MM.1S (cell line): ENCODE measurements at regions not wholly inside any gene's neighbourhood (a gene's known extent, or its start where the extent isn't known, plus 50 kb on each side); places are given as distances from the start of the nearest gene placed in this dataset.

ENCODE experiments used
- DNase-seq: peaks from one replicate; pipeline ENCODE4 v3.0.0-alpha.2; 2015
- H2AFZ ChIP-seq: fragments of 300-600 bp; sonication (generic); 2 replicates; pipeline ENCODE4 v1.6.0; 2016; ENCODE audit warnings: antibody characterized with exemption, low read length
- H3F3A ChIP-seq: fragments of 300-600 bp; sonication (generic); 2 replicates; pipeline ENCODE4 v1.6.1; 2016; ENCODE audit warnings: mild to moderate bottlenecking, antibody characterized with exemption, low read length, moderate library complexity, mixed read lengths; ENCODE audit not compliant: insufficient read depth
- H3K27ac ChIP-seq: fragments of 300-600 bp; sonication (generic); 2 replicates; pipeline ENCODE4 v1.5.1; 2016; ENCODE audit warnings: mild to moderate bottlenecking, low read length
- H3K27me3 ChIP-seq: fragments of 300-600 bp; sonication (generic); replicated peaks from 2 replicates; pipeline ENCODE4 v1.6.0; 2016; ENCODE audit warnings: low read length; ENCODE audit not compliant: insufficient read depth
- H3K36me3 ChIP-seq: fragments of 300-600 bp; sonication (generic); replicated peaks from 2 replicates; pipeline ENCODE4 v1.6.1; 2016; ENCODE audit warnings: mild to moderate bottlenecking, low read length, mixed read lengths; ENCODE audit not compliant: insufficient read depth
- H3K4me1 ChIP-seq: fragments of 300-600 bp; sonication (generic); 2 replicates; pipeline ENCODE4 v1.6.1; 2016; ENCODE audit warnings: low read length, mixed read lengths
- H3K4me2 ChIP-seq: fragments of 300-600 bp; sonication (generic); 2 replicates; pipeline ENCODE4 v1.6.0; 2016; ENCODE audit warnings: low read depth, low read length
- H3K4me3 ChIP-seq: fragments of 300-600 bp; sonication (generic); 2 replicates; pipeline ENCODE4 v1.5.1; 2016; ENCODE audit warnings: low read length, mixed read lengths
- H3K79me2 ChIP-seq: fragments of 300-600 bp; sonication (generic); 2 replicates; pipeline ENCODE4 v1.6.1; 2016; ENCODE audit warnings: mixed run types, low read length, mixed read lengths
- H3K9ac ChIP-seq: fragments of 300-600 bp; sonication (generic); 2 replicates; pipeline ENCODE4 v1.6.1; 2016; ENCODE audit warnings: low read length, mixed read lengths
- H3K9me2 ChIP-seq: fragments of 300-600 bp; sonication (generic); replicated peaks from 2 replicates; pipeline ENCODE4 v1.6.1; 2016; ENCODE audit warnings: mild to moderate bottlenecking, low read length, mixed read lengths; ENCODE audit not compliant: insufficient read depth
- H3K9me3 ChIP-seq: fragments of 300-600 bp; sonication (generic); replicated peaks from 2 replicates; pipeline ENCODE4 v1.6.1; 2016; ENCODE audit warnings: mild to moderate bottlenecking, low read length, mixed read lengths; ENCODE audit not compliant: insufficient read depth
- H4K20me1 ChIP-seq: fragments of 300-600 bp; sonication (generic); 2 replicates; pipeline ENCODE4 v1.6.1; 2016; ENCODE audit warnings: mild to moderate bottlenecking, low read length, moderate library complexity, mixed read lengths; ENCODE audit not compliant: insufficient read depth
- CTCF ChIP-seq: fragments of 300-600 bp; sonication (generic); IDR thresholded peaks from 2 replicates; pipeline ENCODE4 v1.5.1; 2016; ENCODE audit warnings: antibody characterized with exemption, low read length, mixed read lengths
- EZH2 ChIP-seq: fragments of 300-600 bp; sonication (generic); optimal IDR thresholded peaks from 2 replicates; pipeline ENCODE3; 2017; ENCODE audit warnings: low read depth, mild to moderate bottlenecking, antibody characterized with exemption, low read length, mixed read lengths
- EZH2phosphoT487 ChIP-seq: fragments of 300-600 bp; sonication (generic); IDR thresholded peaks from 2 replicates; pipeline ENCODE4 v1.6.1; 2018; ENCODE audit warnings: antibody characterized with exemption, low read length

DNA sequence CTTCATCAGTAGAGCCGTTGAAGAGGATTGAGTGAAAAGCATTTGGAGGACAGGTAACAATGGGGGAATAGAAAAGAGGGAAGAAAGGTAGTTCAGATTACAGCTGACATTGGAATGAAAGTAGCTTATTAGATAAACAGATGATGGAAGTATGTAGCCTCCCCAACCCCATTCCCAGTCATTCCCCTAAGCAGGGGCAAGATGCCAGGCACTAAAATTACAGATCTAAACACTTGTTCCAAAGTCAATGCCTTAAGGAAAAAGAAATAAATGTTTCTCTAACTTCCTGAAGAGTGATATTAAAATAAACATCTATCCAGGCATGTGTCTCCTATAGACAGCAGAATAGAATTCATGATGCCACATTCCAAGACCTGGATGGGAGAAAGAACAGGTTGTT is 350.8 kb downstream of the PDGFC start:
- H3K36me3 ChIP-seq = no peaks in the 10 kb centered on the region
- no peaks in the 10 kb centered on the region for H3K79me2 ChIP-seq
- no peaks in the 10 kb centered on the region for H3K27me3 ChIP-seq
- H3F3A ChIP-seq = no peaks in the 10 kb centered on the region
- H3K27ac ChIP-seq = no peak overlapping the region
- H3K4me3 ChIP-seq = no peak overlapping the region
- TF ChIP-seq CTCF = no peak
- no peak for TF ChIP-seq EZH2
- no peak for TF ChIP-seq EZH2phosphoT487
- H3K4me1 ChIP-seq = peaks cover 12% of the 10 kb centered on the region
- no peak overlapping the region for H3K9ac ChIP-seq
- no peaks in the 10 kb centered on the region for H3K9me3 ChIP-seq
- H3K4me2 ChIP-seq = no peak overlapping the region
- no peaks in the 10 kb centered on the region for H3K9me2 ChIP-seq
- H4K20me1 ChIP-seq = no peaks in the 10 kb centered on the region
- DNase-seq = no peak
- H2AFZ ChIP-seq = no peak overlapping the region

GRCh38 chr4:156619154-156619934 is 352.3 kb downstream of the PDGFC start:
- Histone ChIP-seq H3K9me3 (no peaks in the 10 kb centered on the region), H3K4me3 (no peak overlapping the region), H2AFZ (no peak overlapping the region), H3K9me2 (no peaks in the 10 kb centered on the region), H3F3A (no peaks in the 10 kb centered on the region), H3K36me3 (no peaks in the 10 kb centered on the region), H3K4me1 (peaks cover 12% of the 10 kb centered on the region), H3K79me2 (no peaks in the 10 kb centered on the region), H3K9ac (no peak overlapping the region), H3K4me2 (0 out of 2 replicates have a peak overlapping the region, but pooled peaks have one; percentile 11), H3K27me3 (no peaks in the 10 kb centered on the region), H3K27ac (no peak overlapping the region), H4K20me1 (no peaks in the 10 kb centered on the region)
- peak; percentile 65 for DNase-seq
- TF ChIP-seq CTCF = no peak
- TF ChIP-seq EZH2phosphoT487 = no peak
- TF ChIP-seq EZH2 = no peak

GRCh38 chr4:156615066-156615531 is 356.5 kb downstream of the PDGFC start:
- no peak for DNase-seq
- no peak overlapping the region for H3K4me2 ChIP-seq

More at GRCh38 chr4:156615066-156615531, 356.5 kb downstream of the PDGFC start:
- H4K20me1 ChIP-seq = no peaks in the 10 kb centered on the region
- H3K9me3 ChIP-seq = no peaks in the 10 kb centered on the region
- no peak overlapping the region for H3K27ac ChIP-seq
- peaks cover 18% of the 10 kb centered on the region for H3K4me1 ChIP-seq
- H2AFZ ChIP-seq = no peak overlapping the region
- H3K4me3 ChIP-seq = no peak overlapping the region
- no peak overlapping the region for H3K9ac ChIP-seq
- no peaks in the 10 kb centered on the region for H3K27me3 ChIP-seq
- TF ChIP-seq EZH2phosphoT487 = no peak
- TF ChIP-seq CTCF = no peak
- no peak for TF ChIP-seq EZH2
- no peaks in the 10 kb centered on the region for H3K79me2 ChIP-seq
- no peaks in the 10 kb centered on the region for H3K36me3 ChIP-seq
- H3F3A ChIP-seq = no peaks in the 10 kb centered on the region
- no peaks in the 10 kb centered on the region for H3K9me2 ChIP-seq
